ENCODE measurements at regions not wholly inside any gene's neighbourhood (a gene's known extent, or its start where the extent isn't known, plus 50 kb on each side); places are given as distances from the start of the nearest gene placed in this dataset.

DNA sequence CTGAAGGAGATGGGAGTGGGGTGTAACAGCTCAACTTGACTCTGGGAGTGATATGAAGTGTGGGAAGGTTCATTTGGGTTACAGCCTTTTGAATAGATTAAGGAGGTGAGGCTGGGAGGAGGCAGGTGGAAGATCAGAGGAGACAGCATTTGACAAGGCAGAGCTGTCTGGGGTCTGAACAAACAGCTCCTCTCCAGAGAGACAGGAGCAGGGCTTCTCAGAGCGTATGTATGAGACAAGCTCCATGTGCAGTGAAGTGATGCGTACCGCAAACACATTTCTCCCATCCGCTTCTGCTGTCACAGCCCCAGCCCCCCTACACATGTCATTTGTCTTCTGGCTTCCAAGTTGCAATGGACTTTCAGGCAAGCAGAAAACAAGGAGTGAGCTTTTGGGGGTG lies 137.1 kb upstream of the E2F8 start:
- WGBS (ENCODE audit: insufficient coverage, insufficient replicate concordance, low lambda C conversion rate, missing lambda C conversion rate): 88% methylated on average over 4 of the region's 4 CpGs

More for the DNA sequence above, 137.1 kb upstream of the E2F8 start:
- H3K4me3 ChIP-seq: no peak overlapping the region
- in situ Hi-C loops (cut with MboI) (no loop called here), intact Hi-C loops (cut with micrococcal nuclease; ENCODE audit: unreplicated experiment) (no loop called here)
- H4K20me1 ChIP-seq (ENCODE audit: control insufficient read depth, insufficient read depth): no peaks in the 10 kb centered on the region
- no peaks in the 10 kb centered on the region for H3K9me3 ChIP-seq (replicated peaks; ENCODE audit: control insufficient read depth, insufficient read depth, low read length)
- ChIA-PET RAD21 (ENCODE audit: unreplicated experiment) (interaction anchor here (1.2 kb wide), 1 partner anchor 175 kb away, joined by 3 read pairs; no protein-coding TSS in a partner anchor), CTCF (interaction anchor here (1.2 kb wide), 1 partner anchor 52 kb away, joined by 3 read pairs; no protein-coding TSS in a partner anchor), SMC1A (ENCODE audit: uncharacterized antibody, unreplicated experiment) (interaction anchor here (1.4 to 1.7 kb wide), 2 partner anchors 12 kb away, joined by 3 to 4 read pairs; no protein-coding TSS in a partner anchor), POLR2A (interaction anchor here (1.2 kb wide), 1 partner anchor 9 kb away, joined by 3 read pairs; no protein-coding TSS in a partner anchor)
- H3K4me1 ChIP-seq (ENCODE audit: control insufficient read depth, insufficient read depth, low read length): no peaks in the 10 kb centered on the region
- H3K9ac ChIP-seq (ENCODE audit: control insufficient read depth, insufficient read depth, low read length): no peak overlapping the region
- TF ChIP-seq, protein P1, sequence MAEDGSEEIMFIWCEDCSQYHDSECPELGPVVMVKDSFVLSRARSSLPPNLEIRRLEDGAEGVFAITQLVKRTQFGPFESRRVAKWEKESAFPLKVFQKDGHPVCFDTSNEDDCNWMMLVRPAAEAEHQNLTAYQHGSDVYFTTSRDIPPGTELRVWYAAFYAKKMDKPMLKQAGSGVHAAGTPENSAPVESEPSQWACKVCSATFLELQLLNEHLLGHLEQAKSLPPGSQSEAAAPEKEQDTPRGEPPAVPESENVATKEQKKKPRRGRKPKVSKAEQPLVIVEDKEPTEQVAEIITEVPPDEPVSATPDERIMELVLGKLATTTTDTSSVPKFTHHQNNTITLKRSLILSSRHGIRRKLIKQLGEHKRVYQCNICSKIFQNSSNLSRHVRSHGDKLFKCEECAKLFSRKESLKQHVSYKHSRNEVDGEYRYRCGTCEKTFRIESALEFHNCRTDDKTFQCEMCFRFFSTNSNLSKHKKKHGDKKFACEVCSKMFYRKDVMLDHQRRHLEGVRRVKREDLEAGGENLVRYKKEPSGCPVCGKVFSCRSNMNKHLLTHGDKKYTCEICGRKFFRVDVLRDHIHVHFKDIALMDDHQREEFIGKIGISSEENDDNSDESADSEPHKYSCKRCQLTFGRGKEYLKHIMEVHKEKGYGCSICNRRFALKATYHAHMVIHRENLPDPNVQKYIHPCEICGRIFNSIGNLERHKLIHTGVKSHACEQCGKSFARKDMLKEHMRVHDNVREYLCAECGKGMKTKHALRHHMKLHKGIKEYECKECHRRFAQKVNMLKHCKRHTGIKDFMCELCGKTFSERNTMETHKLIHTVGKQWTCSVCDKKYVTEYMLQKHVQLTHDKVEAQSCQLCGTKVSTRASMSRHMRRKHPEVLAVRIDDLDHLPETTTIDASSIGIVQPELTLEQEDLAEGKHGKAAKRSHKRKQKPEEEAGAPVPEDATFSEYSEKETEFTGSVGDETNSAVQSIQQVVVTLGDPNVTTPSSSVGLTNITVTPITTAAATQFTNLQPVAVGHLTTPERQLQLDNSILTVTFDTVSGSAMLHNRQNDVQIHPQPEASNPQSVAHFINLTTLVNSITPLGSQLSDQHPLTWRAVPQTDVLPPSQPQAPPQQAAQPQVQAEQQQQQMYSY (CRISPR knock-in tag; IDR thresholded peaks at IDR 0.05): no peak
- TF ChIP-seq ZBED1 (IDR thresholded peaks at IDR 0.05; ENCODE audit: borderline replicate concordance) (no peak), TCF12 (IDR thresholded peaks at IDR 0.05; ENCODE audit: low read depth, low read length) (no peak), EED (IDR thresholded peaks at IDR 0.05; ENCODE audit: low read depth) (no peak), MYC (IDR thresholded peaks at IDR 0.05; ENCODE audit: insufficient read depth, insufficient read length, insufficient replicate concordance, low read length, severe bottlenecking) (no peak)
- H3K27ac ChIP-seq (ENCODE audit: control insufficient read depth, insufficient read depth): no peak overlapping the region
- no peak overlapping the region for H3K4me2 ChIP-seq (ENCODE audit: control insufficient read depth, insufficient read depth)
- no peak for DNase-seq (ENCODE audit: low read depth, low spot score)
- no peak for ATAC-seq
- H3K79me2 ChIP-seq (ENCODE audit: control insufficient read depth, insufficient read depth, low read length): no peaks in the 10 kb centered on the region
- no peaks in the 10 kb centered on the region; a peak in 1 of 4 replicates for H3K27me3 ChIP-seq (replicated peaks in 1 of 2; ENCODE audit: control insufficient read depth in 2 of 2, insufficient read depth in 2 of 2, low read length in 1 of 2)
- FAIRE-seq: no peak
- H2AFZ ChIP-seq (ENCODE audit: control insufficient read depth, low read depth, low read length): no peak overlapping the region
- no peaks in the 10 kb centered on the region for H3K36me3 ChIP-seq (ENCODE audit: control insufficient read depth in 2 of 2, insufficient read depth in 2 of 2, low read length in 1 of 2)
- no TSS peak for BruUV-seq (replicated peaks)

Measured in GM12878 (cell line).